H9 (cell line): ENCODE measurements at regions not wholly inside any gene's neighbourhood (a gene's known extent, or its start where the extent isn't known, plus 50 kb on each side); places are given as distances from the start of the nearest gene placed in this dataset.

Experiments
- DNase-seq: peaks from one replicate; pipeline ENCODE4 v3.0.0-alpha.2; 2017
- H2AFZ ChIP-seq: one replicate; pipeline ENCODE4 v1.6.1; 2013; ENCODE audit warnings: mild to moderate bottlenecking, low read length, control low read depth, moderate library complexity
- H2AK5ac ChIP-seq: 2 replicates; pipeline ENCODE4 v1.6.1; 2013; ENCODE audit warnings: low read length, control low read depth, mixed read lengths; ENCODE audit not compliant: insufficient read length
- H2BK120ac ChIP-seq: one replicate; pipeline ENCODE4 v1.6.1; 2013; ENCODE audit warnings: low read depth, mild to moderate bottlenecking, low read length, control low read depth, inconsistent platforms; ENCODE audit not compliant: poor library complexity, severe bottlenecking
- H2BK12ac ChIP-seq: 2 replicates; pipeline ENCODE4 v1.6.1; 2013; ENCODE audit warnings: low read length, control low read depth, mixed read lengths, low read depth; ENCODE audit not compliant: insufficient read length
- H2BK15ac ChIP-seq: 2 replicates; pipeline ENCODE4 v1.6.1; 2013; ENCODE audit warnings: low read depth, low read length, control low read depth
- H2BK20ac ChIP-seq: one replicate; pipeline ENCODE4 v1.6.1; 2013; ENCODE audit warnings: low read depth, mild to moderate bottlenecking, low read length, control low read depth, inconsistent platforms; ENCODE audit not compliant: poor library complexity, severe bottlenecking
- H2BK5ac ChIP-seq: 2 replicates; pipeline ENCODE4 v1.6.1; 2013; ENCODE audit warnings: low read length, control low read depth, mixed read lengths; ENCODE audit not compliant: insufficient read length
- H3K14ac ChIP-seq: 2 replicates; pipeline ENCODE4 v1.6.1; 2013; ENCODE audit warnings: low read length, control low read depth; ENCODE audit not compliant: insufficient read depth
- H3K18ac ChIP-seq: 2 replicates; pipeline ENCODE4 v1.6.1; 2013; ENCODE audit warnings: low read depth, mild to moderate bottlenecking, mixed read lengths, low read length, control low read depth; ENCODE audit not compliant: insufficient read length
- H3K23ac ChIP-seq: 2 replicates; pipeline ENCODE4 v1.6.1; 2013; ENCODE audit warnings: low read length, control low read depth, mixed read lengths, low read depth; ENCODE audit not compliant: insufficient read length
- H3K23me2 ChIP-seq: 2 replicates; pipeline ENCODE4 v1.6.1; 2013; ENCODE audit warnings: low read depth, mild to moderate bottlenecking, mixed read lengths, low read length, control low read depth; ENCODE audit not compliant: insufficient read length, poor library complexity, severe bottlenecking
- H3K27ac ChIP-seq: 2 replicates; pipeline ENCODE4 v1.5.1; 2013; ENCODE audit warnings: low read length, control low read depth, mixed read lengths, low read depth; ENCODE audit not compliant: insufficient read length
- H3K27me3 ChIP-seq: 2 replicates; pipeline ENCODE4 v1.6.1; 2013; ENCODE audit warnings: low read length, control low read depth, inconsistent platforms; ENCODE audit not compliant: insufficient read depth
- H3K4ac ChIP-seq: 2 replicates; pipeline ENCODE4 v1.6.1; 2013; ENCODE audit warnings: low read depth, mild to moderate bottlenecking, control low read depth, inconsistent platforms, low read length, moderate library complexity
- H3K4me1 ChIP-seq: 2 replicates; pipeline ENCODE4 v1.6.1; 2013; ENCODE audit warnings: low read length, control low read depth, inconsistent platforms; ENCODE audit not compliant: insufficient read depth
- H3K4me2 ChIP-seq: 2 replicates; pipeline ENCODE4 v1.6.1; 2013; ENCODE audit warnings: low read length, control low read depth, mixed read lengths; ENCODE audit not compliant: insufficient read length, insufficient read depth
- H3K56ac ChIP-seq: 2 replicates; pipeline ENCODE4 v1.6.1; 2013; ENCODE audit warnings: low read depth, mild to moderate bottlenecking, mixed read lengths, low read length, control low read depth; ENCODE audit not compliant: insufficient read length
- H3K79me1 ChIP-seq: 2 replicates; pipeline ENCODE4 v1.6.1; 2013; ENCODE audit warnings: low read depth, mild to moderate bottlenecking, moderate library complexity, low read length, control low read depth, inconsistent platforms; ENCODE audit not compliant: insufficient read depth, poor library complexity, severe bottlenecking
- H3K79me2 ChIP-seq: 2 replicates; pipeline ENCODE4 v1.6.1; 2013; ENCODE audit warnings: low read length, control low read depth, inconsistent platforms; ENCODE audit not compliant: insufficient read depth
- H3K9ac ChIP-seq: 2 replicates; pipeline ENCODE4 v1.6.1; 2013; ENCODE audit warnings: low read length, control low read depth, mixed read lengths; ENCODE audit not compliant: insufficient read length; ENCODE audit errors: extremely low read depth
- H3K9me3 ChIP-seq: one replicate; pipeline ENCODE4 v1.6.1; 2013; ENCODE audit warnings: low read depth, low read length, inconsistent platforms; ENCODE audit not compliant: control insufficient read depth
- H3T11ph ChIP-seq: one replicate; pipeline ENCODE4 v1.6.1; 2013; ENCODE audit warnings: mild to moderate bottlenecking, low read length, control low read depth, inconsistent platforms
- H4K20me1 ChIP-seq: one replicate; pipeline ENCODE4 v1.6.1; 2013; ENCODE audit not compliant: control insufficient read depth, insufficient read length, insufficient read depth
- H4K5ac ChIP-seq: 2 replicates; pipeline ENCODE4 v1.6.1; 2013; ENCODE audit warnings: low read depth, mild to moderate bottlenecking, mixed read lengths, low read length, control low read depth; ENCODE audit not compliant: insufficient read length
- H4K8ac ChIP-seq: replicated peaks from 2 replicates; pipeline ENCODE4 v1.6.1; 2013; ENCODE audit warnings: low read length, control low read depth, mixed read lengths, low read depth; ENCODE audit not compliant: insufficient read length
- H4K91ac ChIP-seq: 2 replicates; pipeline ENCODE4 v1.6.1; 2013; ENCODE audit warnings: low read depth, mild to moderate bottlenecking, moderate library complexity, mixed read lengths, low read length, control low read depth; ENCODE audit not compliant: insufficient read length
- H3K27ac Mint-ChIP-seq, 3 experiments: 2 replicates in 2 of 3; 3 replicates in 1 of 3; pipeline ENCODE4 v1.8.0; 2020 to 2021; ENCODE audit warnings: mixed read lengths in 3 of 3, mild to moderate bottlenecking in 1 of 3, moderate library complexity in 1 of 3
- H3K27me3 Mint-ChIP-seq: 2 replicates; pipeline ENCODE4 v1.8.0; 2021; ENCODE audit warnings: low read depth, mild to moderate bottlenecking, moderate library complexity, mixed read lengths
- H3K36me3 Mint-ChIP-seq, 3 experiments: 2 replicates in 2 of 3; 3 replicates in 1 of 3; pipeline ENCODE4 v1.8.0; 2020 to 2021; ENCODE audit warnings: low read depth in 3 of 3, mixed read lengths in 3 of 3; ENCODE audit not compliant: insufficient read depth in 1 of 3
- H3K4me1 Mint-ChIP-seq, 2 experiments: 2 replicates each; pipeline ENCODE4 v1.8.0; 2020; ENCODE audit warnings: mixed read lengths in 2 of 2
- H3K4me3 Mint-ChIP-seq, 2 experiments: 2 replicates in 1 of 2; 3 replicates in 1 of 2; pipeline ENCODE4 v1.8.0; 2020 to 2021; ENCODE audit warnings: mild to moderate bottlenecking in 2 of 2, mixed read lengths in 2 of 2, moderate library complexity in 1 of 2
- H3K9me3 Mint-ChIP-seq, 2 experiments: 2 replicates in 1 of 2; 3 replicates in 1 of 2; pipeline ENCODE4 v1.8.0; 2020; ENCODE audit warnings: mild to moderate bottlenecking in 2 of 2, mixed read lengths in 2 of 2, moderate library complexity in 1 of 2
- CTCF ChIP-seq: fragments of 200-600 bp; sonication (generic); conservative IDR thresholded peaks from 3 replicates; pipeline ENCODE4 v1.8.0; 2021; ENCODE audit warnings: antibody characterized with exemption, mild to moderate bottlenecking
- WGBS: extraction: QIAGEN DNeasy Blood & Tissue Kit; methylation state at CpG from one replicate; pipeline ENCODE4 v1.1.7; 2013; ENCODE audit warnings: missing lambda C conversion rate, low lambda C conversion rate, mixed read lengths; ENCODE audit not compliant: insufficient read length; ENCODE audit errors: extremely low coverage; 5-methylcytosine and 5-hydroxymethylcytosine counted together

GRCh38 chr17:33910200-33910857 lies 344.8 kb upstream of the CCL2 start:
- Histone ChIP-seq H3K27ac (no peak overlapping the region), H3K27me3 (no peaks in the 10 kb centered on the region), H3K79me1 (no peaks in the 10 kb centered on the region), H4K20me1 (no peaks in the 10 kb centered on the region), H3K18ac (no peak overlapping the region), H2AFZ (no peak overlapping the region), H3K4me2 (no peak overlapping the region), H2BK15ac (no peak overlapping the region), H3K4me1 (no peaks in the 10 kb centered on the region), H3K23ac (no peak overlapping the region), H3K4ac (no peak overlapping the region), H3K79me2 (no peaks in the 10 kb centered on the region), H4K91ac (no peak overlapping the region), H4K5ac (no peak overlapping the region), H2BK120ac (no peak overlapping the region), H2AK5ac (no peak overlapping the region), H3K14ac (no peak overlapping the region), H3T11ph (no peak overlapping the region), H3K23me2 (no peaks in the 10 kb centered on the region), H2BK12ac (no peak overlapping the region), H3K56ac (no peak overlapping the region), H4K8ac (no peak overlapping the region), H3K9me3 (no peaks in the 10 kb centered on the region), H2BK20ac (no peak overlapping the region), H2BK5ac (no peak overlapping the region), H3K9ac (no peak overlapping the region)
- no peak overlapping the region for H3K27ac Mint-ChIP-seq
- H3K36me3 Mint-ChIP-seq = no peaks in the 10 kb centered on the region; a peak in 1 of 7 replicates
- H3K9me3 Mint-ChIP-seq = no peaks in the 10 kb centered on the region
- no CpG with 5 or more reads among the region's 2 CpGs for whole genome bisulfite sequencing
- H3K4me3 Mint-ChIP-seq = no peak overlapping the region
- no peaks in the 10 kb centered on the region; the same call in 1 of the 2 replicates for H3K27me3 Mint-ChIP-seq
- no peak for TF ChIP-seq CTCF
- no peak for DNase-seq
- no peaks in the 10 kb centered on the region for H3K4me1 Mint-ChIP-seq
